Tibial nerve (tissue), 4 donors: ENCODE measurements at regions not wholly inside any gene's neighbourhood (a gene's known extent, or its start where the extent isn't known, plus 50 kb on each side); places are given as distances from the start of the nearest gene placed in this dataset.

Experiments
- DNase-seq, 2 donors: peaks; one replicate each; pipeline ENCODE4 v3.0.0-alpha.2; 2019; ENCODE audit warnings: low spot score in 2 of 2
- H3K27ac ChIP-seq, 4 donors: fragments of 200-600 bp; sonication (generic) in 3 of 4; one replicate each; pipeline ENCODE4 v1.5.1; 2017 to 2019; ENCODE audit warnings: mild to moderate bottlenecking in 1 of 4
- H3K27me3 ChIP-seq, 2 donors: fragments of 200-600 bp; sonication (generic) in 1 of 2; one replicate each; pipeline versions ENCODE4 v1.5.1 to v1.6.0; 2017 to 2019
- H3K36me3 ChIP-seq, 3 donors: fragments of 200-600 bp; sonication (generic); one replicate each; pipeline ENCODE4 v1.5.1; 2018 to 2019
- H3K4me1 ChIP-seq, 4 donors: fragments of 200-600 bp; sonication (generic) in 3 of 4; one replicate each; pipeline ENCODE4 v1.5.1; 2017 to 2019
- H3K4me3 ChIP-seq, 4 donors: fragments of 200-600 bp; sonication (generic) in 3 of 4; one replicate each; pipeline ENCODE4 v1.5.1; 2017 to 2019; ENCODE audit warnings: mild to moderate bottlenecking in 1 of 4, moderate library complexity in 1 of 4
- H3K9me3 ChIP-seq, 4 donors: fragments of 200-600 bp; sonication (generic) in 3 of 4; one replicate each; pipeline ENCODE4 v1.5.1; 2017 to 2019
- CTCF ChIP-seq, 5 experiments: fragments of 200-600 bp in 3 of 5; fragments of 450-650 bp in 2 of 5; sonication (generic) in 3 of 5; IDR thresholded peaks; one replicate each; pipeline ENCODE4 v1.5.1; 2016 to 2019; ENCODE audit warnings: antibody characterized with exemption in 5 of 5, mild to moderate bottlenecking in 3 of 5, moderate library complexity in 2 of 5
- EP300 ChIP-seq, 2 donors: sonication (generic); formaldehyde crosslinking; IDR thresholded peaks; one replicate each; pipeline ENCODE4 v1.6.1; 2017; ENCODE audit warnings: antibody characterized with exemption in 2 of 2, mild to moderate bottlenecking in 1 of 2
- POLR2A ChIP-seq, 2 donors: fragments of 450-650 bp; IDR thresholded peaks; one replicate each; pipeline ENCODE4 v1.6.1; 2017; ENCODE audit warnings: antibody characterized with exemption in 2 of 2, mild to moderate bottlenecking in 2 of 2, moderate library complexity in 2 of 2
- WGBS, 2 donors: methylation state at CpG; one replicate each; pipeline ENCODE4 v1.1.5; 2018; 5-methylcytosine and 5-hydroxymethylcytosine counted together

- TF ChIP-seq CTCF (IDR thresholded peaks at IDR 0.05): no peak
- no peak for TF ChIP-seq EP300 (IDR thresholded peaks at IDR 0.05)
- no peak for TF ChIP-seq POLR2A (IDR thresholded peaks at IDR 0.05)
- Histone ChIP-seq H3K4me1 (no peaks in the 10 kb centered on the region), H3K27me3 (no peaks in the 10 kb centered on the region), H3K9me3 (no peaks in the 10 kb centered on the region), H3K27ac (no peak overlapping the region), H3K36me3 (no peaks in the 10 kb centered on the region), H3K4me3 (no peak overlapping the region)
- WGBS, 2 donors: 81 to 85% methylated on average over 2 of the region's 2 CpGs
- no peak for DNase-seq
These were observed 284.1 kb downstream of the HHIPL2 start for GRCh38 chr1:222263791-222264190.

GRCh38 chr1:222257027-222257426 lies 290.9 kb downstream of the HHIPL2 start:
- no peak overlapping the region for H3K4me3 ChIP-seq
- no peak for TF ChIP-seq POLR2A (IDR thresholded peaks at IDR 0.05)
- TF ChIP-seq EP300 (IDR thresholded peaks at IDR 0.05): no peak
- no peak for TF ChIP-seq CTCF (IDR thresholded peaks at IDR 0.05)
- no peaks in the 10 kb centered on the region for H3K36me3 ChIP-seq
- no peak overlapping the region for H3K27ac ChIP-seq
- H3K9me3 ChIP-seq: peaks cover 0 to 13% (median 0%) of the 10 kb centered on the region in 4 donors
- no peak for DNase-seq
- H3K27me3 ChIP-seq: no peaks in the 10 kb centered on the region
- WGBS, 2 donors: 59 to 63% methylated on average over 2 of the region's 2 CpGs
- no peaks in the 10 kb centered on the region for H3K4me1 ChIP-seq

- no peaks in the 10 kb centered on the region for H3K36me3 ChIP-seq
- H3K27me3 ChIP-seq: no peaks in the 10 kb centered on the region
- H3K4me1 ChIP-seq: no peaks in the 10 kb centered on the region
- TF ChIP-seq CTCF (IDR thresholded peaks at IDR 0.05): no peak
- no peak for TF ChIP-seq EP300 (IDR thresholded peaks at IDR 0.05)
- TF ChIP-seq POLR2A (IDR thresholded peaks at IDR 0.05): no peak
- no peak overlapping the region for H3K4me3 ChIP-seq
- WGBS, 2 donors: 76 to 89% methylated on average over 1 of the region's 1 CpG
- peaks cover 0 to 16% (median 0%) of the 10 kb centered on the region in 4 donors for H3K9me3 ChIP-seq
- DNase-seq: no peak
- H3K27ac ChIP-seq: no peak overlapping the region
These were observed 291.8 kb downstream of the HHIPL2 start for GRCh38 chr1:222256058-222256457.

- Histone ChIP-seq H3K9me3 (peaks cover 0 to 16% (median 0%) of the 10 kb centered on the region in 4 donors), H3K27me3 (no peaks in the 10 kb centered on the region), H3K27ac (no peak overlapping the region), H3K4me1 (no peaks in the 10 kb centered on the region), H3K4me3 (no peak overlapping the region), H3K36me3 (no peaks in the 10 kb centered on the region)
- TF ChIP-seq POLR2A (IDR thresholded peaks at IDR 0.05): no peak
- TF ChIP-seq EP300 (IDR thresholded peaks at IDR 0.05): no peak
- no peak for TF ChIP-seq CTCF (IDR thresholded peaks at IDR 0.05)
- 87 to 96% methylated on average over 4 of the region's 4 CpGs for WGBS, 2 donors
- DNase-seq: no peak
These were observed 295.1 kb downstream of the HHIPL2 start for GRCh38 chr1:222252788-222253187.

GRCh38 chr1:222251847-222252246 lies 296.1 kb downstream of the HHIPL2 start:
- DNase-seq: no peak
- no peaks in the 10 kb centered on the region for H3K36me3 ChIP-seq
- H3K27me3 ChIP-seq: no peaks in the 10 kb centered on the region
- no peak overlapping the region for H3K4me3 ChIP-seq
- 84 to 94% methylated on average over 2 of the region's 2 CpGs for WGBS, 2 donors
- no peaks in the 10 kb centered on the region for H3K4me1 ChIP-seq
- H3K27ac ChIP-seq: no peak overlapping the region
- no peak for TF ChIP-seq POLR2A (IDR thresholded peaks at IDR 0.05)
- TF ChIP-seq EP300 (IDR thresholded peaks at IDR 0.05): no peak
- TF ChIP-seq CTCF (IDR thresholded peaks at IDR 0.05): no peak
- peaks cover 0 to 16% (median 0%) of the 10 kb centered on the region in 4 donors for H3K9me3 ChIP-seq
